ENCODE measurements at regions not wholly inside any gene's neighbourhood (a gene's known extent, or its start where the extent isn't known, plus 50 kb on each side); places are given as distances from the start of the nearest gene placed in this dataset.

DNA sequence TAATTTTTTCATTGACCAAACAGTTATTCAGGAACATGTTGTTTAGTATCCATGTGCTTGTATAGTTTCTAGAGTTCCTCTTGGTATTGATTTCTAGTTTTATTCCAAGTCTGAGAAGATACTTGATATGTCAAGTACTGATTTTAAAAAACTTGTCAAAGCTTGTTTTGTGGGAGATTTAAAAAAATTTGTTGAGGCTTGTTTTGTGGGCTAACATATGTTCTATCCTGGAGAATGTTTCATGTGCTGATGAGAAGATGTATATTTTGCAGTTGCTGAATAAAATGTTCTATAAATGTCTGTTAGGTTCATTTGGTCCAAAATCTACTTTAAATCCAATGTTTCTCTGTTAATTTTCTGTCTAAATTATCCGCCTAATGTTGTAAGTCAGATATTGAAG lies 1065.1 kb upstream of the WWC1 start:
- DNase-seq (ENCODE audit: low spot score): no peak
- POLR2A ChIA-PET: interaction anchor here (1.2 kb wide), 1 partner anchor 23 kb away, joined by 3 read pairs; no protein-coding TSS in a partner anchor
- CTCF ChIA-PET (ENCODE audit: unreplicated experiment): no interaction called here
- Histone ChIP-seq H3K36me3 (ENCODE audit: insufficient read depth, low read length) (no peaks in the 10 kb centered on the region), H2AFZ (ENCODE audit: low read length) (no peak overlapping the region), H3K79me2 (ENCODE audit: insufficient read depth, low read depth, low read length) (no peaks in the 10 kb centered on the region), H4K20me1 (ENCODE audit: insufficient read depth, low read length) (no peaks in the 10 kb centered on the region), H3K9me3 (ENCODE audit: low read length) (no peaks in the 10 kb centered on the region), H3K4me2 (ENCODE audit: low read length) (no peak overlapping the region), H3K4me1 (ENCODE audit: insufficient read depth, low read length, poor library complexity, severe bottlenecking) (no peaks in the 10 kb centered on the region), H3K9me2 (ENCODE audit: insufficient read depth, low read length) (0 out of 2 replicates have a peak, but pooled peaks cover 3% of the 10 kb centered on the region), H3K4me3 (ENCODE audit: low read depth, low read length, poor library complexity, severe bottlenecking) (no peak overlapping the region), H3K27ac (ENCODE audit: low read depth, low read length, poor library complexity, severe bottlenecking) (no peak overlapping the region)
- intact Hi-C loops (cut with micrococcal nuclease; ENCODE audit: unreplicated experiment): no loop called here
- no peak for TF ChIP-seq EZH2phosphoT487 (IDR thresholded peaks at IDR 0.05; ENCODE audit: borderline replicate concordance, low read depth, low read length)
- TF ChIP-seq, protein P1, sequence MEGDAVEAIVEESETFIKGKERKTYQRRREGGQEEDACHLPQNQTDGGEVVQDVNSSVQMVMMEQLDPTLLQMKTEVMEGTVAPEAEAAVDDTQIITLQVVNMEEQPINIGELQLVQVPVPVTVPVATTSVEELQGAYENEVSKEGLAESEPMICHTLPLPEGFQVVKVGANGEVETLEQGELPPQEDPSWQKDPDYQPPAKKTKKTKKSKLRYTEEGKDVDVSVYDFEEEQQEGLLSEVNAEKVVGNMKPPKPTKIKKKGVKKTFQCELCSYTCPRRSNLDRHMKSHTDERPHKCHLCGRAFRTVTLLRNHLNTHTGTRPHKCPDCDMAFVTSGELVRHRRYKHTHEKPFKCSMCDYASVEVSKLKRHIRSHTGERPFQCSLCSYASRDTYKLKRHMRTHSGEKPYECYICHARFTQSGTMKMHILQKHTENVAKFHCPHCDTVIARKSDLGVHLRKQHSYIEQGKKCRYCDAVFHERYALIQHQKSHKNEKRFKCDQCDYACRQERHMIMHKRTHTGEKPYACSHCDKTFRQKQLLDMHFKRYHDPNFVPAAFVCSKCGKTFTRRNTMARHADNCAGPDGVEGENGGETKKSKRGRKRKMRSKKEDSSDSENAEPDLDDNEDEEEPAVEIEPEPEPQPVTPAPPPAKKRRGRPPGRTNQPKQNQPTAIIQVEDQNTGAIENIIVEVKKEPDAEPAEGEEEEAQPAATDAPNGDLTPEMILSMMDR (conservative IDR thresholded peaks at IDR 0.05; ENCODE audit: low read length): no peak
- BruUV-seq (replicated peaks): no TSS peak

DNA sequence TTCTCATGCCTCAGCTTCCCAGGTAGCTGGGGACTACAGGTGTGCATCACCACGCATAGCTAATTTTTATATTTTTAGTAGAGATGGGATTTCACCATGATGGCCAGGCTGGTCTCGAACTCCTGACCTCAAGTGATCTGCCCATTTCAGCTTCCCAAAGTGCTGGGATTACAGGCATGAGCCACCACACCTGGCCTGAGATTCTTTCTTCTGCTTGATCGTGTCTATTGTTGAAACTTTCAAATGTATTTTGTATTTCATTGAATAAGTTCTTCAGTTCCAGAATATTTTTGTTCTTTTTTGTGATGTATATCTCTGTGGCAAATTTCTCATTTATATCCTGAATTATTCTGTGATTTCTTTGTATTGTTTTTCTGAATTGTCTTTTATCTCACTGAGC lies 1063.3 kb upstream of the WWC1 start:
- Histone ChIP-seq H3K4me1 (ENCODE audit: insufficient read depth, low read length, poor library complexity, severe bottlenecking) (no peaks in the 10 kb centered on the region), H3K79me2 (ENCODE audit: insufficient read depth, low read depth, low read length) (no peaks in the 10 kb centered on the region), H3K27ac (ENCODE audit: low read depth, low read length, poor library complexity, severe bottlenecking) (no peak overlapping the region), H3K36me3 (ENCODE audit: insufficient read depth, low read length) (no peaks in the 10 kb centered on the region), H3K9me3 (ENCODE audit: low read length) (no peaks in the 10 kb centered on the region), H3K4me2 (ENCODE audit: low read length) (no peak overlapping the region), H4K20me1 (ENCODE audit: insufficient read depth, low read length) (no peaks in the 10 kb centered on the region), H3K4me3 (ENCODE audit: low read depth, low read length, poor library complexity, severe bottlenecking) (no peak overlapping the region), H2AFZ (ENCODE audit: low read length) (no peak overlapping the region), H3K9me2 (ENCODE audit: insufficient read depth, low read length) (0 out of 2 replicates have a peak, but pooled peaks cover 3% of the 10 kb centered on the region)
- POLR2A ChIA-PET: no interaction called here
- TF ChIP-seq, protein P1 (conservative IDR thresholded peaks at IDR 0.05; ENCODE audit: low read length): no peak
- no peak for TF ChIP-seq EZH2phosphoT487 (IDR thresholded peaks at IDR 0.05; ENCODE audit: borderline replicate concordance, low read depth, low read length)
- CTCF ChIA-PET (ENCODE audit: unreplicated experiment): no interaction called here
- BruUV-seq (replicated peaks): no TSS peak
- DNase-seq (ENCODE audit: low spot score): no peak
- intact Hi-C loops (cut with micrococcal nuclease; ENCODE audit: unreplicated experiment): no loop called here

DNA sequence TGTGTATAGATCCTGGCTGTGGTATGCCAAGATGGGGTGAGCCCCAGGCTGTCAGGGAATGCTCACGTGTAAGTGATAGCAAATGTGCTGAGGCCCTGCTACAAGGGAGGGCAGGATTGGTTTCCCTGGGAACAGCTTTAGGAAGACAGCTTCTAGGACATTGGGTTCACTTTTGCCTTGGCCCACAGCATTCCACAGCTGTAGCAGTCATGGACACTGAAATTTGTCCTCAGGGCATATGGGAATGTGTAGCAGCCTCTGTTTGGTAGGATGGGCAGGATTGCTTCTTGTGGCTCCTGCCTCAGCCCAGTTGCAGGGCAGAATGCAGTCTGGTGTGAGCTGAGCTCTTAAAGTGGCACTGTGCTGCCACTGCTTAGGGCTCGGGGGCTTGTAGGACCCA lies 1061.7 kb upstream of the WWC1 start:
- intact Hi-C loops (cut with micrococcal nuclease; ENCODE audit: unreplicated experiment): no loop called here
- Histone ChIP-seq H3K4me3 (ENCODE audit: low read depth, low read length, poor library complexity, severe bottlenecking) (no peak overlapping the region), H2AFZ (ENCODE audit: low read length) (no peak overlapping the region), H3K9me2 (ENCODE audit: insufficient read depth, low read length) (0 out of 2 replicates have a peak, but pooled peaks cover 3% of the 10 kb centered on the region), H3K79me2 (ENCODE audit: insufficient read depth, low read depth, low read length) (no peaks in the 10 kb centered on the region), H3K36me3 (ENCODE audit: insufficient read depth, low read length) (no peaks in the 10 kb centered on the region), H3K4me2 (ENCODE audit: low read length) (no peak overlapping the region), H3K4me1 (ENCODE audit: insufficient read depth, low read length, poor library complexity, severe bottlenecking) (no peaks in the 10 kb centered on the region), H4K20me1 (ENCODE audit: insufficient read depth, low read length) (no peaks in the 10 kb centered on the region), H3K27ac (ENCODE audit: low read depth, low read length, poor library complexity, severe bottlenecking) (no peak overlapping the region), H3K9me3 (ENCODE audit: low read length) (no peaks in the 10 kb centered on the region)
- POLR2A ChIA-PET: no interaction called here
- no TSS peak for BruUV-seq (replicated peaks)
- DNase-seq (ENCODE audit: low spot score): no peak
- CTCF ChIA-PET (ENCODE audit: unreplicated experiment): no interaction called here
- TF ChIP-seq, protein P1 (conservative IDR thresholded peaks at IDR 0.05; ENCODE audit: low read length): no peak
- no peak for TF ChIP-seq EZH2phosphoT487 (IDR thresholded peaks at IDR 0.05; ENCODE audit: borderline replicate concordance, low read depth, low read length)
